NCI-H748 treated with DMSO at 0.1 percent for 48 hours (cell line): ENCODE measurements at regions not wholly inside any gene's neighbourhood (a gene's known extent, or its start where the extent isn't known, plus 50 kb on each side); places are given as distances from the start of the nearest gene placed in this dataset.

Experiments used
- DNase-seq: peaks from one replicate; lab custom pipeline; 2025; lab: John Stamatoyannopoulos, UW

GRCh38 chr7:97623333-97623732 lies 108.6 kb upstream of the TAC1 start:
- DNase-seq: no peak

GRCh38 chr7:97630116-97630515 lies 101.8 kb upstream of the TAC1 start:
- DNase-seq: no peak

GRCh38 chr7:97635622-97636021 lies 96.3 kb upstream of the TAC1 start:
- DNase-seq: no peak

- no peak for DNase-seq
These were observed 92.8 kb upstream of the TAC1 start for GRCh38 chr7:97639036-97639435.

- DNase-seq: no peak
These were observed 72.4 kb upstream of the TAC1 start for GRCh38 chr7:97659363-97660045.

GRCh38 chr7:97667359-97667758 lies 64.5 kb upstream of the TAC1 start:
- no peak for DNase-seq

GRCh38 chr7:97671571-97671970 lies 60.3 kb upstream of the TAC1 start:
- DNase-seq: no peak

GRCh38 chr7:97680622-97681021 lies 51.3 kb upstream of the TAC1 start:
- no peak for DNase-seq
